ENCODE measurements at regions not wholly inside any gene's neighbourhood (a gene's known extent, or its start where the extent isn't known, plus 50 kb on each side); places are given as distances from the start of the nearest gene placed in this dataset.
"Not testable (repeated sequence)": the region's sequence is repeated elsewhere in the genome, so short reads cannot be mapped to it uniquely, and the experiment has no call there.

GRCh38 chr6:8361259-8361658 is 74.1 kb downstream of the SLC35B3 start:
- no peak for DNase-seq

- DNase-seq, result no peak
These were observed 82.4 kb downstream of the SLC35B3 start for GRCh38 chr6:8352966-8353340.

DNA sequence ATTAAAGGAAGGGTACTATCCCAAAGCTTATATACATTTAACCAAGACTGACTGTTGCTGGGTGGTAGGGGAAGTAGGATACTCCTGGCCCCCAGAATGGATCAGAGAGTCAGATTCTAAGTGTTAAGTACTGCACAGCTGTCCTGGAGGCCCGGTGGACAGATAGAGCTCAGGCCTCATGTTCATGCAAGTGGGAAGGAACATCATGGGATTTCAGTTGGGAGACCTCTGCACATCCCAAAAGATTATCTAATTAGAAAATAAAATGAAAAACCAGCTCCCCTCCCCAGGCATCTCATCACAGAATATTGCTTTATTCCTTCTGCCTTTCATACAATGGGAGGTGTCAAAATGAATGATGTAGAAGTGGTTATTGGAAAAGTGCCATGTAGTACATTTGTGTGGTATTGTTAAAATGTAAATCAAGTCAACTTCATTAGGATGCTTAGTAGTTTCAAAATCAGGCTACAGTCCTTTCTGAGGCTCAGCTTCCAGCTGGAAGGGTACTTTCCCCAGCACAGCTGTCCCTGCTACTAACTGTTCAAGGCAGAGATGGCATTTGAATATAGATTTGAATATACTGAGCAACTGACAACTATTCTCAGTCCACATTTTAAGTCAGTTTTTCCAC is 82.9 kb downstream of the SLC35B3 start:
- DNase-seq, result no peak

GRCh38 chr6:8343600-8343999 is 91.7 kb downstream of the SLC35B3 start:
- DNase-seq, result no peak

GRCh38 chr6:8342241-8342819 is 93.0 kb downstream of the SLC35B3 start:
- no peak for DNase-seq

- DNase-seq, result no peak
These were observed 98.2 kb downstream of the SLC35B3 start for GRCh38 chr6:8337147-8337546.

DNA sequence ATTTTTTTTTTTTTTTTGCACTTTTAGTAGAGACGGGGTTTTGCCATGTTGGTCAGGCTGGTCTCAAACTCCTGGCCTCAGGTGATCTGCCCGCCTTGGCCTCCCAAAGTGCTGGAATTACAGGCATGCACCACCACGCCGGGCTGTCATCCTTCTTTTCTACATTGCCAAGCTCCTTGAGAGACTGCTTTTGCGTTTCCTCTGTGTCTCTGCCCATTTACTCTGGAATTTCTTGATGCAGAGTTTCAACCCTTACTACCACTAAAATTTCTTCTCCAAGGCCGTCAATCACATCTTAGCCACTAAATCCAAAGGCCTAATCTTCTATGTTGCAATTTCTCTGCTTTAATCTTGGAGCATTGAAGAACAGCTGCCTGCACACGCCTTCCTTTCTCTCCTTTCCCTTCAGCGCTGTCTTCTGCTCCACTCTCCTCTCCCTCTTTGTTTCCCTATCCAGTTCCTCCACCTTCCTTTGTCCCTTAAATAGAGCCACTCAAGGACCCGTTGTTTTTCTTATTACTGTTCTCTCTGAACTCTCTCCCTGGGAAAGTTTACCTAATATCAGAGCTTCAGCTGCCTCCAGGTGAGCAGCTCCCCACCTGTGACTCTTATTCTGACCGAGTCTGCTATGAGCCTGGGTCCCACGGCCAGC is 98.8 kb downstream of the SLC35B3 start:
- DNase-seq, result no peak

DNA sequence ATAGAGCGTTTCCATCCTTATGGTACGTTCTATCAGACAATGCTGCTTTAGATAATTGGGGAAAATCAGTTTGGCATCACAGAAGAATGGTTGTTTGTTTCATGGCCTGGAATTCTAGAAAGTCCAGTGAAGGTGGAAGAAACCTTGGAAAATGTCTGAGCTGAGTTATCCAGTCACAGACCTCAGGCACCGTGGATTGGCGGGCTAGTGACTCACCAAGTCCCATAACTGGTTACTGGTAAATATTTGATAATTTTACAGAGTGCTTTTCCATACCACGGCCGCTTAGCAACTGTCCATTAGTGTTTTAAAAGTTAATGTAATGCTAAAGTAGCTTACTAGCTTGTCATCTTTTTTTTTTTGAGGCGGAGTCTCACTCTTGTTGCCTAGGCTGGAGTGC is 99.4 kb downstream of the SLC35B3 start:
- no peak for DNase-seq

DNA sequence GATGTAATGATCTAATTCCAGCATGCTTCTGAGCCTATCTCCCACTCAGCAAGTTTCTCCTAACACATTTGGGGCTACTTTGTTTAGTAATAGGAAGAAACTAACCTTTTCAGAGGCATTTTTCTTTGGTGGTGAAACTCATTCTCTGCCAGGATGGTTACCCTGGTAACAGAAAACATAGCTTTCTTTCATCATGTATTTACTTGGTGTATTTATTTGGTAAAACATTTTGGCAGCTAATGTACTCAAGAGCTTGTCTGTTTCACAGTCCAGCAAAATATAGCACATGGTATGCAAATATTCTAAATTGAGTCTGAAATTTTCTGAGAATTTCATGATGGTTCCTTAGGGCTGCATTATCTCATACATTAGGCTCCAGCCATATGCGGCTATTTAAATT is 100.0 kb downstream of the SLC35B3 start:
- DNase-seq, result no peak

- DNase-seq, result no peak
These were observed 101.2 kb downstream of the SLC35B3 start for GRCh38 chr6:8334113-8334512.

- no peak for DNase-seq
These were observed 105.8 kb downstream of the SLC35B3 start for GRCh38 chr6:8329562-8329961.

DNA sequence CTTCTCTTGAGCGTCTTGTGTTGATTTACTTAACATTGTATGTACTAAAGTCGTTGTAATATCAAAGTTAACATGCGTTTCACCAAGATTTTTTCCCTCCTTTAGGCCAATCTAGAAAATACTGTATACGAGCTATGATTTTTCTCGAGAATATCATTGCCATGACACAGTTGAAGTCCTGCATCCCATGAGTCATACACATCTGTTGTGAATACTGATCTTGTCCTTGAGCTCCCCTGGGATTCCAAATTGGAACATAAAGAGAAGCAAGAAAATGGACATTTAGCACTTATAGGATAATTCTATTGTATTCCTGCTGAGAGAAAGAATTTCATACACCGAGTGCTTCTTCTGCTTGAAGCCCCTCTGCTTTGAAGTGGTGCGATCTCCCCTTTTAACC is 109.6 kb downstream of the SLC35B3 start:
- DNase-seq, result no peak

DNA sequence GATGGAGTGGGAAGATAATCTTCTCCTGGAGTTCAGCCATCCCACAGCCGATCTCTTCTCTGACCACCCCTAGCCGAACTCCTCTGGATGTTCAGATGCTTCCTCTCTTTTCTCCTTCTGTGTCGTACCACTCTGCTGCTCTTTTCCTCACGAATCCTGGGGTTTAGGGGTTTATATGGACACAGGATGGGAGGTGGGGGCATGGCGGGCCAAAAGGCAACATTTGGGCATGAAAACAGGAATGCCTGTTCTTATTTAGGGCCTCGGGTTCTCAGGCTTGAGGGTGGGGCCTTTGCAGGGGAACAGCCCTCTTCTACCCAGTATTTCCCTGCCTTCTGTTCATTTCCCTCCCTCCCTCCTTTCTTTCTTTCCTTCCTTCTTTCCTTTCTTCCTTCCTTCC is 112.7 kb downstream of the SLC35B3 start:
- DNase-seq, result no peak

- no peak for DNase-seq
These were observed 113.5 kb downstream of the SLC35B3 start for GRCh38 chr6:8321671-8322404.

DNA sequence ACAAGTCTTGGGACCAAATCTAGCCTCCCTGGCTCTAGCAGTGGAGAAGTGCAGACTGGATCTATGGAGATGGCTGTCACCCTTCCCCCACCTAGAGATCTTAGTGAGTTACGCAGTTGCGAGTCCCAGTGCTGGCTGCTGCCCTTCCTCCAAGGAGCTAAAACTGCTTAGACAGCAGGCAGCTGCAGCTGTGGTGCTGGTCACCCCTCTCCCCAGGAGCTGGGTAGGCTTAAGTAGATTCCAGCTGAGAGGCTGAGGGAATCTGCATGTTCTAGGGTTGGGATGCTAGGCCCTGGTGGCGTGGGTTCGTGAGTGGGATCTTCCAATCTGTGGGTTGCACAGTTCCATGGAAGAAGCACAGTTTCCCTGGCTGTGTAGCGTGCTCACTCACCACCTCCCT is 120.2 kb downstream of the SLC35B3 start:
- no peak for DNase-seq

DNA sequence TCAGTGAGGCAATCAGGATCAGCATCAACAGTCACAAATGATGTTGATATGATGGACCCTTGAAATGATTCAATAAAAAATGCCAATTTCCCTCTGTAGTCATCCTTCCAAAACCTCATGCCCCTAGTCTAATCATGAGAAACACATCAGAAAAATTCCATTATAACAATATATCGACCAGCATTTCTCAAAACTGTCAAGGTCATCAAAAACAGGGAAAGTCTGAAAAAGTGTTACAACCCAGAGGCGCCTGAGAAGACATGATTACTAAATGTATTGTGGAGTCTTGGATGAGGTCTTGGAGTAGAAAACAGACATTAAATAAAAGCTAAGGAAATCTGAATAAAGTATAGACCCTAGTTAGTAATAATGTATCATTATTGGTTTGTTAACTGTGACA is 133.8 kb downstream of the SLC35B3 start:
- DNase-seq, result no peak

GRCh38 chr6:8299034-8299433 is 136.3 kb downstream of the SLC35B3 start:
- no peak for DNase-seq

- not testable (repeated sequence) for DNase-seq
These were observed 152.4 kb downstream of the SLC35B3 start for GRCh38 chr6:8282946-8283345.

DNA sequence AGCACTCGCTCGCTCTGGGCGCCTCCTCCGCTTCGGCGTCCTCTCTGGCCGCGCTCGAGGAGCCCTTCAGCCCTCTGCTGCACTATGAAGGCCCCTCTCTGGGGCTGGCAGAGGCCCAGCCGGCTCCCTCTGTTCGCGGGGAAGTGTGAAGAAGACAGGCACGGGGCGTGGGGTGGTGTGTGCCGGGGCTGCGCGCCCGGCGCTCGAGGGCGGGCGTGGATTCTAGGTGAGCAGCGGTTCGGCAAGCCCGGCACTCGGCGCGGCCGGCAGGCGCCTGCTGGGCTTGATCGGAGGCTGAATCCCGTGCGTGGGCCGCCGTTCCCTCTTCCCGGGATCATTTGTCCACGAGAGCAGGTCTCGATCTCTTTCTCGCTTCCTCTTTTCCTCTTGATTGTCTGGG is 153.0 kb downstream of the SLC35B3 start:
- DNase-seq, result no peak

DNA sequence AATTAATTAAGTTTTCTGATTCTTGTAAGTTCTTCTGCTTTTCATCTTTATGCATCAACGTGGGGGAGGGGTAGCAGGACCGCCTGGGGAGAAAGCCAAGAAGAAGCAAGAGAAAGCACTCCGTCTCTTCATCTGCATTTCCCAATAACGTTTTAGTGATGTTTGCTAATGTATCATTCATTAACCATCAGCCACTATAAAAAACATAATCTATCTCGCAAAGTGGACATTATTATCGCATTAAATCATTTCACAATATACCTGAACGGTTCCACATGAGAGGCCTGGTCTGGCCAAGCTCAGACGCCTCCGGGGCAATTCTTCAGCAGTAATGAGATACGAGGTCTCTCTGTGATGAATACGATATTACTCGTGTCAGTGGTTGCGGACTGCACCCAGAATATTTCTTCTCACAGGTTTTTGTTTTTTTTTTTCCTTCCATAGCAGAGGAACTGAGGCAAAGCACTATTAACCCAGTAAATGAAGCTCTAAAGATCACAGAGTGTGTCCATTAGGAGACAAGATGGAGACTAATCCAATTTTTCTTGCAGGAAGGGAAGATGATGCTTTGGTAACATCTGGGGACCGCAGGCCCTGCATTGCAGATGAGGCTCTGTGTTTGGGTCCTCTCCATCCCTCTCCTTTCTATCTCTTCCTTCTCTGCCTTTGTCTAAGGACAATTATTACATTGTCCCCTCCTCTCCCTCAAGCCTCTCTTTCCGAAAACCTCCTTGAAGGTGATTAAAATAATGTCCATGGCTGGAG is 156.1 kb downstream of the SLC35B3 start:
- DNase-seq, result no peak

DNA sequence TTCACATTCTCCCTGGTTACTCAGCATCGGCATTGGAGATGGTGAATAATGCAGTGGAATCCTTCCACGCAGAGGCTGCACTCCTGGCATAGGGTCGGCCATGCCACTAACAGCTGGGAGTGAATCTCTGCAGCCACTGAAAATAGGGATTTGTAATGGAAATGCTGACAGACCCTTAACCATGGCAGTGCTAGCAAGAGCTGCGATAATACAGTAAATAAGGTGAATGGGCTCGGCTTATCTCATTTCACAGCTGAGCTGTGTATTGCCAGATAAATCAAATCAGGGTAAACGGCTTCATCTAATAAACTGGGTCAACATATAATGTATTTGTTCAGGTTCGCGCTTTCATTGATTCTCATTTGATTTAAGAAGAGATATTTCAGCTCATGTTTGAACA is 156.8 kb downstream of the SLC35B3 start:
- no peak for DNase-seq

- DNase-seq, result no peak
These were observed 157.6 kb downstream of the SLC35B3 start for GRCh38 chr6:8277769-8278168.

GRCh38 chr6:8276148-8276547 is 159.2 kb downstream of the SLC35B3 start:
- DNase-seq, result no peak

Measured in activated gamma-delta T cell treated with Interleukin-2 at 50 U/mL for 16 hours (primary cell).